CD4-positive, CD25-positive, alpha-beta regulatory T cell (primary cell): ENCODE measurements at regions not wholly inside any gene's neighbourhood (a gene's known extent, or its start where the extent isn't known, plus 50 kb on each side); places are given as distances from the start of the nearest gene placed in this dataset.

Source experiments
- ATAC-seq, 2 donors: fragments of 150-1000 bp; cut with Tn5 transposase; one replicate each; pipeline ENCODE4 v1.10.0; 2021; ENCODE audit warnings: low read depth in 2 of 2, moderate number of reproducible peaks in 2 of 2, moderate library complexity in 1 of 2
- DNase-seq, 3 donors: peaks; one replicate each; pipeline versions ENCODE4 v3.0.0 to v3.0.0-alpha.2; 2012 to 2022; ENCODE audit warnings: mixed read lengths in 1 of 3
- H3K27ac ChIP-seq: one replicate; pipeline ENCODE4 v1.7.0; 2013; ENCODE audit warnings: mild to moderate bottlenecking, low read length; ENCODE audit not compliant: insufficient read depth, poor library complexity, severe bottlenecking
- H3K27me3 ChIP-seq: one replicate; pipeline ENCODE4 v1.7.0; 2013; ENCODE audit warnings: low read length; ENCODE audit not compliant: control insufficient read depth, insufficient read depth
- H3K36me3 ChIP-seq: one replicate; pipeline ENCODE4 v1.7.0; 2013; ENCODE audit warnings: mild to moderate bottlenecking, low read length, moderate library complexity; ENCODE audit not compliant: control insufficient read depth, insufficient read depth
- H3K4me1 ChIP-seq: 2 replicates; pipeline ENCODE4 v1.7.0; 2013; ENCODE audit warnings: mild to moderate bottlenecking, low read length; ENCODE audit not compliant: insufficient read depth, control insufficient read depth, poor library complexity, severe bottlenecking
- H3K4me3 ChIP-seq: one replicate; pipeline ENCODE4 v1.7.0; 2013; ENCODE audit warnings: low read depth, mild to moderate bottlenecking, low read length, moderate library complexity
- H3K9me3 ChIP-seq, 2 experiments: 1 replicate in 1 of 2; 2 replicates in 1 of 2; pipeline ENCODE4 v1.7.0; 2013; ENCODE audit warnings: low read length in 2 of 2, mild to moderate bottlenecking in 1 of 2, moderate library complexity in 1 of 2; ENCODE audit not compliant: control insufficient read depth in 2 of 2
- H3K27ac Mint-ChIP-seq, 3 donors: one replicate each; pipeline ENCODE4 v1.8.0; 2020 to 2022; ENCODE audit warnings: mild to moderate bottlenecking in 3 of 3, mixed read lengths in 3 of 3, moderate library complexity in 2 of 3
- H3K27me3 Mint-ChIP-seq: one replicate; pipeline ENCODE4 v1.8.0; 2022; ENCODE audit warnings: mild to moderate bottlenecking, mixed read lengths
- H3K36me3 Mint-ChIP-seq: one replicate; pipeline ENCODE4 v1.8.0; 2020; ENCODE audit warnings: mixed read lengths
- H3K4me1 Mint-ChIP-seq, 4 donors: one replicate each; pipeline ENCODE4 v1.8.0; 2020 to 2022; ENCODE audit warnings: mixed read lengths in 4 of 4, mild to moderate bottlenecking in 1 of 4
- H3K4me3 Mint-ChIP-seq, 4 donors: one replicate each; pipeline ENCODE4 v1.8.0; 2020 to 2022; ENCODE audit warnings: mild to moderate bottlenecking in 4 of 4, mixed read lengths in 4 of 4, moderate library complexity in 3 of 4
- H3K9me3 Mint-ChIP-seq, 7 donors: one replicate each; pipeline ENCODE4 v1.8.0; 2020 to 2022; ENCODE audit warnings: mixed read lengths in 7 of 7, mild to moderate bottlenecking in 3 of 7, moderate library complexity in 2 of 7

- Mint-ChIP-seq H3K27ac (peak overlapping the region; percentile 86 to 89 (median 89)), H3K9me3 (no peaks in the 10 kb centered on the region), H3K36me3 (peaks cover 7% of the 10 kb centered on the region), H3K27me3 (no peaks in the 10 kb centered on the region), H3K4me3 (peak overlapping the region in 3 of 4 donors; percentile 48 to 64 (median 60)), H3K4me1 (peaks cover 22 to 79% (median 30%) of the 10 kb centered on the region in 4 donors)
- H3K4me3 ChIP-seq = no peak overlapping the region
- H3K36me3 ChIP-seq = no peaks in the 10 kb centered on the region
- H3K27ac ChIP-seq = peak overlapping the region; percentile 33
- DNase-seq = peak in 1 of 3 donors; percentile 31
- H3K27me3 ChIP-seq = no peaks in the 10 kb centered on the region
- no peaks in the 10 kb centered on the region for H3K9me3 ChIP-seq
- no peak for ATAC-seq
- peaks cover 54% of the 10 kb centered on the region for H3K4me1 ChIP-seq
Measured at GRCh38 chrX:65601126-65601525, 66.3 kb upstream of the MSN start.

GRCh38 chrX:65600106-65600505, 65.5 kb upstream of the LAS1L start:
- Mint-ChIP-seq H3K4me3 (peak overlapping the region in 1 of 4 donors; percentile 15), H3K9me3 (no peaks in the 10 kb centered on the region), H3K27ac (peak overlapping the region; percentile 86 to 89 (median 88)), H3K27me3 (no peaks in the 10 kb centered on the region), H3K4me1 (peaks cover 25 to 85% (median 37%) of the 10 kb centered on the region in 4 donors), H3K36me3 (no peaks in the 10 kb centered on the region)
- Histone ChIP-seq H3K36me3 (no peaks in the 10 kb centered on the region), H3K27me3 (no peaks in the 10 kb centered on the region), H3K4me1 (peaks cover 64% of the 10 kb centered on the region), H3K27ac (no peak overlapping the region), H3K4me3 (no peak overlapping the region), H3K9me3 (no peaks in the 10 kb centered on the region)
- DNase-seq (no peak), ATAC-seq (no peak)

GRCh38 chrX:65598559-65599147, 64.1 kb upstream of the LAS1L start:
- Histone ChIP-seq H3K4me3 (peak overlapping the region; percentile 62), H3K27ac (peak overlapping the region; percentile 60), H3K27me3 (no peaks in the 10 kb centered on the region), H3K4me1 (peaks cover 65% of the 10 kb centered on the region), H3K9me3 (no peaks in the 10 kb centered on the region), H3K36me3 (no peaks in the 10 kb centered on the region)
- no peaks in the 10 kb centered on the region for H3K27me3 Mint-ChIP-seq
- peaks cover 25 to 76% (median 36%) of the 10 kb centered on the region in 4 donors for H3K4me1 Mint-ChIP-seq
- H3K36me3 Mint-ChIP-seq = no peaks in the 10 kb centered on the region
- DNase-seq (peak in 1 of 3 donors; percentile 37), ATAC-seq (no peak)
- H3K9me3 Mint-ChIP-seq = no peaks in the 10 kb centered on the region
- peak overlapping the region; percentile 89 to 97 (median 93) for H3K27ac Mint-ChIP-seq
- H3K4me3 Mint-ChIP-seq = peak overlapping the region; percentile 58 to 90 (median 70)

GRCh38 chrX:65596270-65597034, 61.9 kb upstream of the LAS1L start:
- ATAC-seq (peak; percentile 66 to 67), DNase-seq (peak; percentile 33 to 80 (median 40))
- Histone ChIP-seq H3K9me3 (no peaks in the 10 kb centered on the region), H3K27ac (peak overlapping the region; percentile 88), H3K36me3 (no peaks in the 10 kb centered on the region), H3K4me3 (peak overlapping the region; percentile 60), H3K27me3 (no peaks in the 10 kb centered on the region), H3K4me1 (peaks cover 53% of the 10 kb centered on the region)
- Mint-ChIP-seq H3K27ac (peak overlapping the region; percentile 88 to 95 (median 89)), H3K4me1 (peaks cover 22 to 59% (median 29%) of the 10 kb centered on the region in 4 donors), H3K36me3 (no peaks in the 10 kb centered on the region), H3K9me3 (no peaks in the 10 kb centered on the region), H3K27me3 (no peaks in the 10 kb centered on the region), H3K4me3 (peak overlapping the region; percentile 69 to 90 (median 72))

- ATAC-seq (peak; percentile 91 to 92), DNase-seq (peak; percentile 75 to 98 (median 92))
- peaks cover 43% of the 10 kb centered on the region for H3K4me1 ChIP-seq
- no peaks in the 10 kb centered on the region for H3K36me3 Mint-ChIP-seq
- no peaks in the 10 kb centered on the region for H3K27me3 Mint-ChIP-seq
- H3K4me3 Mint-ChIP-seq = peak overlapping the region; percentile 36 to 90 (median 54)
- H3K9me3 Mint-ChIP-seq = no peaks in the 10 kb centered on the region
- H3K27me3 ChIP-seq = no peaks in the 10 kb centered on the region
- peaks cover 17 to 49% (median 25%) of the 10 kb centered on the region in 4 donors for H3K4me1 Mint-ChIP-seq
- H3K36me3 ChIP-seq = no peaks in the 10 kb centered on the region
- H3K27ac ChIP-seq = peak overlapping the region; percentile 88
- H3K27ac Mint-ChIP-seq = peak overlapping the region; percentile 88 to 95 (median 89)
- no peaks in the 10 kb centered on the region for H3K9me3 ChIP-seq
- H3K4me3 ChIP-seq = peak overlapping the region; percentile 60
Measured at GRCh38 chrX:65595460-65595876, 60.9 kb upstream of the LAS1L start.

- Histone ChIP-seq H3K4me3 (no peak overlapping the region), H3K4me1 (peaks cover 12% of the 10 kb centered on the region), H3K27ac (no peak overlapping the region), H3K9me3 (no peaks in the 10 kb centered on the region), H3K27me3 (no peaks in the 10 kb centered on the region), H3K36me3 (no peaks in the 10 kb centered on the region)
- Mint-ChIP-seq H3K9me3 (no peaks in the 10 kb centered on the region), H3K4me3 (no peak overlapping the region), H3K4me1 (peaks cover 5 to 12% (median 9%) of the 10 kb centered on the region in 4 donors), H3K36me3 (no peaks in the 10 kb centered on the region), H3K27ac (peak overlapping the region in 1 of 3 donors; percentile 37), H3K27me3 (no peaks in the 10 kb centered on the region)
- no peak for DNase-seq
- no peak for ATAC-seq
Measured at GRCh38 chrX:65591206-65591605, 56.6 kb upstream of the LAS1L start.

GRCh38 chrX:65589304-65589703, 54.7 kb upstream of the LAS1L start:
- Mint-ChIP-seq H3K36me3 (no peaks in the 10 kb centered on the region), H3K27me3 (no peaks in the 10 kb centered on the region), H3K27ac (no peak overlapping the region), H3K4me1 (no peaks in the 10 kb centered on the region), H3K4me3 (no peak overlapping the region), H3K9me3 (no peaks in the 10 kb centered on the region)
- no peak for DNase-seq
- ATAC-seq = no peak
- no peaks in the 10 kb centered on the region for H3K9me3 ChIP-seq
- no peaks in the 10 kb centered on the region for H3K4me1 ChIP-seq
- no peak overlapping the region for H3K27ac ChIP-seq
- H3K4me3 ChIP-seq = no peak overlapping the region
- H3K36me3 ChIP-seq = no peaks in the 10 kb centered on the region
- H3K27me3 ChIP-seq = no peaks in the 10 kb centered on the region
